DMS153 treated with DMSO at 0.1 percent for 48 hours (cell line): ENCODE measurements at regions not wholly inside any gene's neighbourhood (a gene's known extent, or its start where the extent isn't known, plus 50 kb on each side); places are given as distances from the start of the nearest gene placed in this dataset.
A peak's percentile ranks its signal among the peaks of the same experiment; 100 is the strongest.

Experiments used
- DNase-seq: peaks from one replicate; lab custom pipeline; 2025; ENCODE audit not compliant: unreplicated experiment; lab: John Stamatoyannopoulos, UW

DNA sequence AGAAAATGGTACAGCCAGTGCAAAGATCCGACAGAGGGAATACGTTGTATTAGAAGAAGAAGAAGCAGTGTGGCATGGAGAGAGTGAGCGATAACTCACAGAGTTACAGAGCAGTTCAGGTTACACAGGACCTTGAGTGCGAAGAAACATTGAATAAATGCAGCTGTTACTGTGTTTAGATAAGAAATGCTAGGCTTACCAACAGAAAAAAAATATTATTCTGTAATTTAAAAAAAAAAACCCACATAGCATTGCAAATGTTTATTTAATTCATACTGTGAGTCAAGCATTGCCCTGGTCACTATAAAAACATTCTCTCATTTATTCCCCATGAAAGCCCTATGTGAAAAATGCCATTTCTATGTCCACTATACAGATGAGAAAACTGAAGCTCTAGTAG, 373.4 kb upstream of the EPHA7 start:
- DNase-seq = no peak

DNA sequence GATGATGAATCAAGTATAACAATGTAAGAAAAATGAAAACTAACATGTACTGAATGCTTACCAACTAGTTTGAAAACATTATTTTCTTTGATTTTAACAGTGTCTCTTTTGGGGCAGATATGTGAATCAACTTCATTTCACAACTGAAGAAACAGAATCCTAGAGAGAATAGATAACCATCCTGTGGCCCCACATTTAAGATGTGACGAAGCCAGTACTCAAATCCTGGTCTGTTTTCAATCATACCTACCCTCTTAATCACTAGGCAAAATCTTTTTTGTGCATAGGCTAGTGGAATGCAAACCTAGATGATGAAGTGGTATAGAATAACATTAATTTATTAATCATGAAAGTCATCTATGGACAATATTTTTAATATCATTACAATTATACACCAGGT, 371.6 kb upstream of the EPHA7 start:
- DNase-seq = no peak

DNA sequence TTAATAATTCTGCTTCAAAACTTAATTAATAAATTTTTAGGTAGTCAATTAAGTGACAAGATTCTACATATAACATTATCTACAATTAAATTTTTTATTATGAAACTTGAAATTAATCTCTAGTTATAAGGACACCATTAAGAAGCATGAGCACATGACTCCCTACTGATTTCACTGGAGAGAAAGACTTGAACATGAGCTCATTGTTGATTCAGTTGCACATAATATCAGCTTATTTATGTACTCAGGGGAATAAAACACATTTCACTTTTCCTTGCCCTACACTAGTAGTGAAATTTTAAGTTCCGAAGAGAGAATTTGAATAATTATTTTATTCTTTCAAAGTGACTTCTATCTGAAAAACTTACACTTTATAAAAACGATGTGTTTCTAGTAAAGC, 370.2 kb upstream of the EPHA7 start:
- no peak for DNase-seq

- DNase-seq = no peak
Measured at GRCh38 chr6:93787841-93788240, 368.5 kb upstream of the EPHA7 start.

DNA sequence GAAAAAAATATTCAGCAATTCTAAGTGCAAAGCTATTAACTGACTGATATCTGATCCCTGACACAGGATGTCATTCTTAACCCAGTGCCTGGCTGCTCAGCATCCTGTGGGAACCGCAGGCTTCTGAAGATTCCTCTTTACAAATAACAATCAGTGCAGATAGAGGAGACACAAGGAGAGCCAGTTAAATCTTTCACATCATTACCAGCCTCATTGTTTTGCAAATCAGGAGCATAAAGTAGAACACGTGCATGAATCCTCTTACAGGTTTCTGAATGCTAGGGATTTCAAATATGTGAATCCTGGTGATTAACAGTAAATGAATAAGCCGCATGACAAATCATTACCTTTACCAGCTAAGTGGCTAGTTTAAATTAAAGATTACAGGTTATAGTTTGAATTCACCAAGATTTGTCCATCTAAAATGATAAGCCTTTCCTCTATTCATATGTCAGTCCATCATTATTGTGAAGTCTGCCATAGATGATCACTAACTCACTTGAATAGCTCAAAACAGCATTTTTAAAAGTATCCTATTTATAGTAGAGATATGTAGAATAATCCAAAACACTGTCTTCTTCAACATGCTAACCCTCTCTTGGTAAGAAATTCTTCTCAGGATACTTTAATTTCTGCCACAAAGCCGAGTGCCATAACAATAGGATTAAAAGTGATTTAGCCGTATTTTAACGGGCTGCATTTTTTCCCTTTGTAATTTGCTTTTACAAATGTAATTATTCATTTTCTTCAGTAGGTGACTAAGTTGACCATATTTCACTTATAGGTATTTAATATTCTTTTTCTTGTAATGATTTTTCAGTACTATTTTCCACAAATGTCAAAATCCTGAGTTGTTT, 367.3 kb upstream of the EPHA7 start:
- DNase-seq = peak; percentile 30

DNA sequence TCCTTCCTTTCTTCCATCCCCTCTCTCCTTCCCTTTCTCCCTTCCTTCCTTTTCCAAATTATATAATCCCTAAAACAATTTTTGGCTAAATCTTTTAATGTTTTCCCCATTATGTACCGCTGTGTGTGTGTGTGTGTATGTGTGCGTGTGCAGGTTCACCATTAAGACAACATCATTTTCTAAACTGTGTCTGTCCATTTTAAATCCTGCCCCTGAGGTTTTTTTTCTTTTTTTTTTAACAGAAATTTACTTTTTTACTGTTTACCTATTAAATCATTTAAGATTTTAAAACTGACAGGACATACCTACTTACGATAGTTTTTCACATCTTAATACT, 366.3 kb upstream of the EPHA7 start:
- DNase-seq = no peak

GRCh38 chr6:93784794-93785693, 365.7 kb upstream of the EPHA7 start:
- DNase-seq = no peak

GRCh38 chr6:93779086-93779841, 359.9 kb upstream of the EPHA7 start:
- DNase-seq = no peak

DNA sequence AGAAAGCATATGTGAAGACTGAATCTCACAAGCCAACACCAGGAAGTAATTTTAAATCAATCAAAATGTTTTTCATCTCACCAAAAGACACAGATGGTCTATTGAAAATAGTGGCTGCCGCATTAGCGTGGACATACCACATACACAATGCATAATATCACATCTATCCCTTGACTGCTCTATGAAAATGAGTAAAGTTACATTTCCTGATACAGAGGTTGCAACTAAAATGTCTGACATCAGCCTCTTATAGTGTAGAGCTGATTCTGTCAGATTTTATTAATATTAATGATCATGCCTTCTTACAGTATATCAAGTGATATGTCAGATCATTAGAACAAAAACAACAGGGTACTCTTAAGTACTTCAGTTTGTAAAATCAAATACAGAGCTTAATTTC, 339.8 kb upstream of the EPHA7 start:
- DNase-seq = no peak

DNA sequence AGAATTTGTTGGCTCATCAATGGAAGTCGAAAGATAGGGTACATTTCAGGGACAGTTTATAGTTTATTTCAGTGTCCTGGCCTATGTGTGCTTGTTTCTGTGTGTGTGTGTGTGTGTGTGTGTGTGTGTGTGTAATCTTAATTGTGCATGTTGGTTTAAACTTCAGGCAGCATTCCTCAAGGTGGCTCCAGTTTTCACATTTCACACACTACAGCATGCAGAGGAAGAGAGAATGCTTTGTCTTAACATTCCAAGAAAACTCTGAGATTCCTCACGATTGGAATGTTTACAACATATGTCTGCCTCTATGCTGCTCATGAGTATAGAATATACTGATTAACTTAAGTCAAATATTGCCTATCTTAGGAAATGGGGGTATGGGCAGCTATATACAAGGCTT, 332.6 kb upstream of the EPHA7 start:
- DNase-seq = no peak

DNA sequence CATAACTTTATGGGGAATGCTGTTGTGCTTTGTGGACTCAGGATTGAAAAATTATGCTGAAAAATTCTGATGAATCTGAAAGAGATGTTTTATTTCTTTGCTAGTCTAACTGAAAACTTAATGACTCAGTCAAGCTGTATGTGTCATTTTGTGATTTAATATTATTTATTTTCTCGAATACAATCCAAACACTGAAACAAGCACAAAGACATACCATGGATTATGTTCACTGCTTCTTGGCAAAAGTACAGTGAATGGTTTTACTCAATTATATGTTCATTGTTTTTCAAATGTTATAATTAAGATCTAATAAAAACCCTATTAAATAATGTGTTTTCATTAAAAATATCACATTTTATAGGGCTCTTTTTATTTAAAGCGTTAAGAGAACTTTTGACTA, 330.6 kb upstream of the EPHA7 start:
- no peak for DNase-seq

- DNase-seq = no peak
Measured at GRCh38 chr6:93749191-93749590, 329.8 kb upstream of the EPHA7 start.

GRCh38 chr6:93746892-93747291, 327.5 kb upstream of the EPHA7 start:
- DNase-seq = no peak

DNA sequence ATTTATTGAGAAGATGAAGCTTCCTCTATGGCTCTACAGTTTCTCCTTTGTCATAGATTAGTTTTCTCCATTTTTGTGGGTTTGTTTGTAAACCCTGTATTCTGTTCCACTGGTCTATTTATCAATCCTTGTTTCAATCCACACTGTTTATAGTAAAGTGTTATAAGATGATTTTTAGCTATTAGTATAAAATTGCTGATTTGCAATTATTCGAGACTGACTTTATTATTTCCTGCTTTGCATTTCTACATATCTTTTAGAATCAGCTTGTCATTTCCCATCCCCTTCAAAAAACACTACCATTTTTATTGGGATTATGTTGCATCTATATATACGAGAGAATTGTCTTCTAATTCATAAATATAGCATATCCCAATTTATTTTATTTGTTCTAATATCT, 325.9 kb upstream of the EPHA7 start:
- no peak for DNase-seq

GRCh38 chr6:93735099-93735498, 315.7 kb upstream of the EPHA7 start:
- DNase-seq = peak; percentile 78

- DNase-seq = no peak
Measured at GRCh38 chr6:93731306-93731705, 311.9 kb upstream of the EPHA7 start.

DNA sequence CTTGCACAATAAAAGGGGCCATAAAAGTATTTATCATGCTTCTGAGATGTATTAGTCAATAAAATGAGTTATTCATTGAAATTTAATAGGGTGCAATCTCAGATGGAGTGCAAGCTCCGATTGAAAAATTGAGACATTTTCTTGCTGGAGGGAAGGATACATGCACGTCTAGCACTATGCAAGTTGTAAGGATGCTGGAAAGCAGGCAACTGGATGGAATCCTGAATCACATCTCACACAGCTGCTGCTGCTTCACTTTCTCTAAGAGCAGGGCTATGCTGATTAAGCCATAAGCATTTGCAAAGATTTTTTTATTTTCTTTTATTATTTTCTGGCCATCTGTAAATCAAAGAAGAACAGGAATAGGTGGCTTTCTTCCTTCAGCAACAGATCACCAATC, 308.8 kb upstream of the EPHA7 start:
- DNase-seq = no peak

- DNase-seq = no peak
Measured at GRCh38 chr6:93727447-93727846, 308.1 kb upstream of the EPHA7 start.

GRCh38 chr6:93721386-93722048, 302.2 kb upstream of the EPHA7 start:
- peak; percentile 68 for DNase-seq

- DNase-seq = no peak
Measured at GRCh38 chr6:93713974-93714373, 294.6 kb upstream of the EPHA7 start.

DNA sequence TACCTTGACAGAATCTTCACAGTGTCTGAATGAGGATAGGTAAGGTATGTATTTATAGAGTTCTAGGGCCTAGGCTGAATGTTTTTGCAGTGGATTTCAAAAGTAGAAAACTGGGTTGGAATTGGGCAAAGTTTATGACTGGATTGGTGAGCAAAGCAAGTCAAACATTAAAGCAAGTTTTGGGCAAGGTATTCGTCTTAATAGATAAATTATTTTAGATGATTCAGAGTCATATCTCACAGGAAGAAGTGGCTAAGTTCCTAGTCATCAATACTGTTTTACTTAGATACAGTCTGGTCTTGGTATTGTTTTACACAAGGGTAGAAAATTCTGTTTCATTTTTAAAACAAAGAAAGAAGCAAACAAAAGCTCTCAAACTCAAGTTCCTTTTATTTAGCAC, 284.1 kb upstream of the EPHA7 start:
- no peak for DNase-seq
